DMS 273 treated with DMSO at 0.1 percent for 48 hours (cell line): ENCODE measurements at regions not wholly inside any gene's neighbourhood (a gene's known extent, or its start where the extent isn't known, plus 50 kb on each side); places are given as distances from the start of the nearest gene placed in this dataset.

Source experiments
- DNase-seq: peaks from one replicate; lab custom pipeline; 2025; lab: John Stamatoyannopoulos, UW

DNA sequence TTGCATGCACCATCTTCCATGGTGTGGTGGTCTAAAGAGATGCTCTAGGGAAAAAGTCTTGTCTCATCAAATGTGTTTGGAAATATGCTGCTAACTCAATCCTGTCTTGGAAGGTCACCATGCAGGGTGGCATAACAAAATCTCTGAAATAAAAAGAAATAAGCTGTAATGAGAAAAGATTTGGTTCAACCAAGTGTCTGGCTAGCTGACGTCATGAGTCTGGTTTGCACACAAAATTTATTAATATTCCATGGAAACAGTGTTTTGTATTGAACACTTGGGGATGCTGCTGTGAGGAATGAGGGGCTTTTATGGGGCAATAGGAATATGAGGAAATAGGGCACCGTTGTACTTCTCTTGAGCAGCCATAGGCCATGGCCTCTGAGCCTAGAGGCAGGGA, 575.7 kb upstream of the CDH5 start:
- no peak for DNase-seq

DNA sequence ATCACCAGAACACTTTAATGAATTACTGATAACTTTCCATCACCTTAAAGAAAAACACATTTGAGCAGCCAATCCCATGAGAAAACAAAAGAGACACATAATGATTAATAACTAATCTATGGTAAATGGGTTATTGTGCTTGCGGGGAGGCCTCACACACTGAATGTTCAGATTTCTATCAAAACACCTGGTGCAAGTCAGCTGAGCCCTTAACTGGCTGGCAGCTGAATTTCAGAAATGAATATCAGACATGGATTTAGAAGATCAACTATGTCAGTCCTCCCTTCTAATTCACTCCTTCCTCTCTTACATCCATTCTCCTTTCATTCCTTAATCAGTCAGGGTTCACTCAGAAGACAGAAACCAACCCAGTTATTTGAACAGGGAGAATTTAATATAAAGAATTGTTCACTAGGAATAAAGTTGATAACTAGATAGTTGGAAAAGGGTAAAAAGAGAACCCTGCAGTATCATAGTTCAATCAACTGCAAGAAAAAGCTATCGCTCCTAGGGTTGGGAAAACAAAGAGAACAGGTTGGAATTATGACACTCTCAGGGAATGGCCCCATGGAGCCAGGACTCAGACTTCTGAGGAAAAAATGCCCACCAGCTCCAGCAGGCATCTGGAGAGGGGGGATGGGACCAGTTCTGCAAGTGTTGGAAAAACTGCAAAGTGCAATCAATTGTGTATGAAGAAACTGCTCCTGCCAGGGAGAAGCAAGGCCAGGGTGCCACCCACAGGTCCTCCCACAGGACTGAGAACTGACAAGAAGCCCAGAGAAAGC, 577.1 kb upstream of the CDH5 start:
- no peak for DNase-seq

DNA sequence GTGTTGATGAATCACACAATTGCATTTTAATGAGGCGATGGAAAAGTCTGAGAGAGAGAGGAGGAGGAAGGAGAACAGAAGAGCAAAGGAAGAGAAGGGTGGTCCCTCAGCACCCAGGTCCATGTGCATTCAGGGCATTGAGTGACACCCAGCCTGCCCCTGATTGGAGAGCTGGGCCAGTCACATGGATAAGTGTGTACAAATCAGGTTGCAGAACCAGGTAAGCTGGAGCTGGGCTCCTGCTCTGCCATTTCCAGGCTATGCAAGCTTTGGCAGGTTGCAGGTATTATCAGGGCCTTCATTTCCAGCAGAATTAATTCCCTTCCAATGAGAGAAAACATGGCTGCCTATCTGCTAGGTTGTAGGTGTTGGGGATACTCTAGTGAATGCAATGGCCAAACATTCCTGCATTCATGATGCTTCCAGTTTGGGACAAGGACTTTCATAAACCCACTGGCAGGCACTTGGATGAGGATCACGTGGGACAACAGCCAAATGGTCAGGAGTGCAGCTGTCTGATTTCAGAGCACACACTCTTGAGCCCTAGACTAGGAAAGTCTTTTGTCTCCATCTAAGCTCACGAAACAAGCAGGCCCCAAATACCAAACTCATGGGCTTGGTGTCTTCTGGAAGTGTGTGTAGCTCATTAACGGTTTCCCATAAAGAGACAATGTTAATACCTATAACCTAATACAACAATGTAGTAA, 577.9 kb upstream of the CDH5 start:
- no peak for DNase-seq

DNA sequence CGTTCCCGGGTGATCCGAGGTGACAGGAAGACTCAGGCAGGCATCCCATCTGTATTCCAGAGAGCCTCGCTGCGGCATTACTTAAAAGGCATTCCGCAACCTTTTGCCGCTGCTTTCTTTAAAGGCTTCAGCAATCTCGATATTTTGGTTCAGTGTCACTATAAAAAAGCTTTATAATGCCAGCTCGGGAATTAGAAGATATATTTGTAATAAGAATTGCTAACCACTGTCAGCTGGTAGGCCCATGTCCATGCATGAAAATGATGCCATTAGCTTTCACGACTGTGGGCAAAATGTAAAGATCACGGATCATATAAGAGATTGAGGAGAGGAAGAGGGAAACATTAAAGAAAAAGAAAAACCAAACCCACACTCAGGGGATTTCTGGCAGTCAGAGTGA, 578.6 kb upstream of the CDH5 start:
- DNase-seq = no peak

DNA sequence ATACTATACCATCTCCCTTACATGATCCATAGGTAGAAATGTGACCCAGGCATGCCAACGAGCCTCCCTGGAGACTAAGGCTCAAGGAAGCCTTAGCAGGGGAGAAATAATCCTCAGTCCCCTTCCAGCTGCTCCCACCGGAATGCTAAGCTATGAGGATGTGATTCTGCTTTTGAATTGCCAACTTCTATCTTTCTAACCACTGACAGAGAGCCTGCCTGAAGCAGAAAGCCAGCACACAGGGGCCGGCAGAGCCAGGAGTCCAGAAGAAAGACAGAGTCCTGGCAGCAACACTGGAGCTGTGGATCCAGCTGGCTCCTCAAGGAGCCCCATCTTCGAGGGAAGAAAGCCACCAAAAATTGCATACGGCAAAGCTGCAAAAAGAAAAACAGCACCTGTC, 579.6 kb upstream of the CDH5 start:
- DNase-seq = no peak

DNA sequence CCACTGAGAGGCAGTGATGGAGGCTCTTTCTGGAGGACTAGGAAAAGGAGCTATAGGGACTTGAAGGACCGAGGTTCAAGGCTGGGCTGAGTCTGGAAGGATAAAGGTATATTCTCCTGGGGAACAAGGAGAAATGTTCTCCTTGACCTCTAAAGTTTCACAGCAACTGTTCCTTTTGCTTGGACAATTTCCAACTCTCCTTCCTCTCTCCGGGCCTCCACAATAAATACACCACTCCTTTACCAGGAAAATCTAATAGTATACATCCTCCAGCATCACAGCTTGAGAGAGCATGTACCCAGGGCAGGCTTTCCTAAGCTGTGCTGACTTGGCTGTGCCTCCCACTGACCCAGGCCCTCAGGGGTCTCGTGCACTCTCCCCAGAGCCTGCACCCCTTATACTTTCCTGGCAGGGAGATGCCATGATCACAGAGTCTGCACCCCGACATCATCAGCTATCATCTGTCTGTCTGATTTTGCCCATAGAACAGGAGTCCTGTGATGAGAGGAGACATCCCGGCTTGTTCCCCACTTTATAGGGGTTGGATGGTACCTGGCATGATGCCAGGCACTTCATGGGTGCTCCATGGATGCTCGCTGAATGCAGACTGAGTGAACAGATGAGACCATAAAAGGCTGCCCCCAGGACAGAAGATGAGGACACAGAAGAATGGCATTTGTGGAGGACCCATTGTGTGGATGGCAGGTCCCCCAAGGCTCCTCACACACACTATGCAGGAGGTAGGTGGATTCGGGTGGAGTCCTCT, 582.6 kb upstream of the CDH5 start:
- no peak for DNase-seq

DNA sequence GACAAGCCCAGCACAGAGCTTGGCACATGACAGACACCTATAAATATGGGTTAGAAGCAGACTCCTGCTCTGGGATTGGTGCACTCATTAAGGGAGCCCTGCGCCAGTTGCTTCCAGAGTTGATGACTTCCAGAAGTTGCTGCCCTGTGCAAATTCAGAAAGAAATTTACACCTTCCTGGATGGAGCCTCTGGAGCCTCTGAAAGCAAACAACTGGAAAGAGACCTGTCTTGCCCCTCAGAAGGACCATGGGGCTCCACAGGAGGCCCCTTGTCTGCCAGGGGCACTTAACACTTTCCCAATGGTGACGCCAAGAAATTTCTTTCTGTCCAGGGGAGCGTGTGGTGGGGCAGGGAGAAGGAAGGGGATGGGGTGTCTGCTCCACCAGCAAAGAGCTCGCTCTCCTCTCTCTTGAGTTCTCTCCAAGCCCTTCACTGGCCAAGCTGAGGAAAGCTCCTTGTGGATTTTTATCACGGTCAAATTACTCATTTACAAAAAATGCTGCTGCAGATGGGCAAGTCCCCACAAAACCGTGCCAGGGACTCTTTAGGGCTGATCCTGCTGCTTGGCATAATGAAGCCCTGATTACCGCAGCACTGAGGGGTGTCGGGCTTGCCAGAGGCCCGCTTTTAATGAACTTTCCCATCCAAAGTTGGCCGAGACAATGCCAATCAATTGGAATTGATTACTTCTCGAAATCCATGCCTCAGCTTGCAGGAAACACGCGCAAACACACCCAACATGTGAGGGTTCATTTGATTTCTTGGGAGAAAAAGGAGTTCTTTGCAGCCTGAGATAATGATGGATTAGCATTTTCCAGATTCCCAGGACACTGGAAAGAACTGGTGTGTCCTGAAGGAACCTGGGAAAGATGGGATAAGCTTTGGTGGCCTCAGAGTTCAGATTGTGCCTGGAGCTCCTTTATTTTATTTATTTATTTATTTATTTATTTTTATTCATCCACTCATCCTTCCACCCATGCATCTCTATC, 583.6 kb upstream of the CDH5 start:
- DNase-seq = no peak

DNA sequence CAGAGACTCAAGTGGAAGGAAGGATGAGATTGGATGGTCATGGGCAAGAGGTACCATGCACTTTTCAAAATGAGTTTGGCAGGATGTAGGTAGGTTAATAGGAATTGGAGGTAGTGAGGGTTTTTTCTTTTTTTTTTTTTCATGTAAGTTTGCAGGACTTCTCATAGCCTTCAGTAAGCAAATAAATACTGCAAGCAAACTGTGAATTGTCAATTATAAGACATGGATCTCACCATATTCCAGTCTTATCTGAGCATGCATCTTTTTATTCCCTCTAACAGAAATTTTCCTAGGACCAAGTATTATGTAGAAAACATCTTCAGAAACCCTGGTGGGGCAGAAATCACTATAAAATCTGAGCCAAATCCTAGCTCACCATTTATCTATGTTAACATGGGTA, 584.6 kb upstream of the CDH5 start:
- no peak for DNase-seq

DNA sequence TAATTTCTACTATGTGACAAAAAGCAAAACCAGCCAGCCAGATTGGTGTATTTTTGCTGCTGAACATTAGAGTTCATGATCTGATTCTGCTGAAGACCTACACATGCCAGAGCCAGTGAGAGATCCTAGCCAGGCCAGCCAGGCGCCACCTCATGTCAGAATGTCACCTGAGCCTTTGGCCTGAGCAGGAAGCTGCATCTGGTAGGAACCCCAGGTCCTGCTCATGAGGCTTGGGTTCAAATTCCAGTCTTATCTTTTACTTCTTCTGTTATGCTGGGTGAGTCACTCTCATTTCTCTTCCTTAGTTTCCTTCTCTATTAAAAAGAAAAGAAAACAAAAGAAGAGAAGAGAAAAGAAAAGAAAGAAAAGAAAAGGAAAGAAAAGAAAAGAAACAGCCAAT, 585.1 kb upstream of the CDH5 start:
- no peak for DNase-seq

DNA sequence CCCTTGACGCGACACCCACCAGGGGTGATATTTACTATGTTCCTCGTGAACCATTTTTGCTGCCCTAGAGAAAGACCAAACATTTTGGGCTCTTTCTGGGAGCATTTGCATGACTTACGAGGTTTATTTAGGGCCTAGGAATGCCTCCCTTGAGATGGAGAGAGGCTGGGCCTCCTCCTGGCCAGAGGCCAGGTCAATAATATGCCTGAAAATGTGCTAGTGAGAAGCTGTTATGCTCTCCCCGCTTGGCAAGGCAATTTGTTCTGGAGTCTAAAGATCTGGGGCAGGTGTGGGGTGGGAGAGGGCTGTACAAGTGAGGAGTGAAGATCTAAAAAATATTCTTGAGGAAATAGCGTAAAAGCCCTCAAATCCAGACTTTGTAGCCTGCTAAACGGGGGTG, 587.3 kb upstream of the CDH5 start:
- no peak for DNase-seq

DNA sequence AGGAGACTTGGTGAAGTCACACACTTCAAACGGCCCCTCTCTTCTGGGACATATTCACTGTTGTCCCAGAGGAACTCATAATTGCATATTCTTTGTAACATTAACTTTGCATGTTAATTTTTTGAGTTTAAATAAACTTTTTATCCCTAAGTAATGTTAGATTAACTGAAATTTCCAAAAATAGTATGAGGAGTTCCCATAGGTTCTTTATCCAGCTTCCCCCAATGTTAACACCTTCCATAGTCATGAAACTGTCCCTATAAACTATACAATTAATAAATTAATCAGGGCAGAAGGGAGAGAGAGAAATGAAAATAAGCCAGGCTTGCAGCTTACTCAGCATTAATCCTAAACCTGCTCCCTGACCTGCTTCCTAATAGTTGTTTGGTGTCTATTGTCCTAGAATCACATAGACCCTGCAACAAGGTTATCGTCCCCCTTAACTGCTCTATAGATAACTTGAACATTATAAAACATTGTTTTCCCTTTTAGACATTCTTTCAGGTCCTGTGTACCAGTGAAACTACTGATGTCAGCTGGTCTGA, 589.8 kb upstream of the CDH5 start:
- no peak for DNase-seq

DNA sequence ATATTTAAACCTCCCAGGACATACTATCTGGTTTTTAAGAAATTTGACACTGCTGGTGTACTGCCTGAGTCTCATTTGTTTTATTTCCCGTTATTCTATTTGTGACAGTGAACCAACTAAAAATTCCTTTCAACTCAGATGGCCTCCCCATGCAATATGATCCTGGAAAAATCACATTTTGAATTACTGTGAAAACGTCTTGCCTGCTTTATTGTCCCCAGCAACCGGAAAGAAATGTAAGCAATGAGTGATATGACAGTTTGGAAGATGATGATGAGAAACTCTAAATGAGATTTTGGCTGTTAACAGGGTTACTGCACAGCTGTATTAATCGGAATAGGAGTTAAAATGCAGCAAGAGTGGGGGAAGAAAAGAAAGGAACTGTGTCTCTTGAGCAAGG, 590.7 kb upstream of the CDH5 start:
- DNase-seq = no peak

DNA sequence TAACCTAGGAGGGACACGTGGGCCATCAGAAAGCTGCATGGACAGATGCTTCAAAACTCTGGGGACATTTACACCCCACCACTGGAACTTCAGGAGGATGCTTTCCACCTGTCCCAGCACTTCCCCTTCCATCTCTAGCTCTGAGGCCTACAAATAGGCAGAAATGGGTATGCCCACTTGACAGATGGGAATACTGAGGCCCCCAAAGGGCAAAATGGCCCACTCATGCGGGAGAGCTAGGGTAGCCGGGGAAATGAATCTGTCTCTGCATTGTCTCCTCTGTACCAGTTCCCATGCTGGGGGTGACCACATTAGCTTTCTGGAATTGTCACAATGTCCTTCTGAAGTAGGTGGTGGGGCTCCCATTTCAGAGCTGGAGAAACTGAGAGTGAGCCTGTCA, 592.1 kb upstream of the CDH5 start:
- DNase-seq = no peak

DNA sequence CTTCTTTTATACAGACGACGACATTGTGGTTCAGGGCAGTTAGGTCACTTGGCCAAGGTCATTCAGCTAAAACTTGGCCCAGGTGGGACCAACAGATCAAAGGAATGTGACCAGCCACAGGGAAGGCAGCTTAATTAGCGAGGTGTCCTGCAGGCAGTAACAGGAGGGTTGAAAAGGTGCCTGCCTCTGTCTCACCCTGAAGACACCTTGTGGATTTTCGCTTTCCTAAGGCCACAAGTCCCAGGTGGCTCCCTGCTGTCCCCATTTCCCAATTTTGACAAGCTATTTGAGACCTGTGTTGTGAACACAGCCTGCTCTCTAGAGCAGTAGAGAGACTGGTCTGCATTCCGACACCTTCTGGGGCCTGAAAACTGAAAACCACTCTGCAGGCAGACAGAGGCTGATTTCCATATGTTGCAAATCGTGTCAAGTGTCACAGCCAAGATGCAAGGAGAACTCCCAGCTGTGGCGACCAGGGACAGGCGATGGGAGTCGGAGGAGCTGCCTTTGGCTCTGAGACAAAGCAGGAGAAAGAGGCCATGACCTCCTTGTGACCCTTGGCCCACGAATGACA, 593.1 kb upstream of the CDH5 start:
- DNase-seq = no peak

DNA sequence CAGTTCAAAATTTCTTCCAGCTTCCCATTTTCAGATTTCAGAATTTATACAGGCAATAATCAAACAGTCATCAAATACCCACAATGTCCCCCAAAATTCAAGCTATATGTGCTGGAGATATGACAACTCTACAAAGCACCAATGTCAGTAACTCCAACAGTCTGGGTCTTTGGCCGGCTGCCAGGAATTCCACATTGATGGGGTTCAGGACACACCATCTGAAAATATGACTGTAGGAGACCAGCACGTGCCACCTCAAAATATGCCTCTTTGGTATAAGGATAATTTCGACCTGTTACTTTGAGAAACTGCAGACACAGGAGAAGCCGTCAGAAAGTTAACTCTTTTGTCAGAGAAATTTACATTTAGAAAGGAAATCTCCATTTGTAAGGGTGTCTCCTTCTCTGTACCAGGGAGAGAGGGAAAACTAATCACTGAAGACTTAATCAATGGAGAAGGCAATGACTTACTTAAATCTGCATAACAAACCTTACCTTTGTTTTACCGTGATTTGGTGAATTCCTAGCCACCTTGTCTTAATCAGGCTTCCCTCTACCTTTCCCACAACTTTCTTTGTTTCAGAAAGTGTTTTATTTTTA, 594.3 kb upstream of the CDH5 start:
- DNase-seq = no peak

DNA sequence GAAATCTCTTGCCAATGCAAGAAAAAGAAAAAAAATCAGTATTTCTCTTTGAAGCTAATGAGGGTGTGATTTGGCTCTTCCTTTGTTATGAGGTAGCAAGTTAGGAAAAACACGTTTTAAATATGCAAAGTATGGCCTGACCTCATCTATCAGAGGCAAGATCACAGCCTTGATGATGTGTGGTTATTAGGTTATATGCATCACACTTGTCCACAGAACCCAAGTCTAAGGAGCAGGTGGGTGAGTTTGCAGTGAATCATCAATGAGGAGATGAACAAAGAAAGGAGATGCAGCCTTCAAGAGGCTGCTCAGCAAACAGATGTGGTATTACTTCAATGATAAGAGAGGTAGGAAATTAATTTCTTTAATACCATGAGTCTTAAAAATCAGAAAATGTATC, 594.8 kb upstream of the CDH5 start:
- DNase-seq = no peak

DNA sequence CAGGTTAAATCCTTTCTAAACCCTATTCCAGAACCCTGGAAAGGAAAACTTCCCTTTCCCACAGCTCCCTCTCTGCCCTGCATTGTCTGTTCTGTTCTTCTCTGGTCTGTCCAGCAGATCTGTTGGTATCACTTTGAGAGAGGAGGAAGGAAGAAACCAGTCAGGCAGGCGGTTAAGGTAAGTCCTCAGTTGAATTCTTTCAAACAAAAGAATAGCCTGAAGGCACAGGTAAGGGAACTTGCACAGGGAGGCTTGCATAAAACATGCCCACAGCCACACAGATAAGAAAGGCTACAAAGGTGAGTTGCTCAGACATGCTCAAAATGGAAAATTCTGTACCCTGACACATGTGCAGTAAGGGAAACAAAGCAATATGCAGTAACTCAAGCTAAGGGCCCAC, 595.7 kb upstream of the CDH5 start:
- DNase-seq = no peak

DNA sequence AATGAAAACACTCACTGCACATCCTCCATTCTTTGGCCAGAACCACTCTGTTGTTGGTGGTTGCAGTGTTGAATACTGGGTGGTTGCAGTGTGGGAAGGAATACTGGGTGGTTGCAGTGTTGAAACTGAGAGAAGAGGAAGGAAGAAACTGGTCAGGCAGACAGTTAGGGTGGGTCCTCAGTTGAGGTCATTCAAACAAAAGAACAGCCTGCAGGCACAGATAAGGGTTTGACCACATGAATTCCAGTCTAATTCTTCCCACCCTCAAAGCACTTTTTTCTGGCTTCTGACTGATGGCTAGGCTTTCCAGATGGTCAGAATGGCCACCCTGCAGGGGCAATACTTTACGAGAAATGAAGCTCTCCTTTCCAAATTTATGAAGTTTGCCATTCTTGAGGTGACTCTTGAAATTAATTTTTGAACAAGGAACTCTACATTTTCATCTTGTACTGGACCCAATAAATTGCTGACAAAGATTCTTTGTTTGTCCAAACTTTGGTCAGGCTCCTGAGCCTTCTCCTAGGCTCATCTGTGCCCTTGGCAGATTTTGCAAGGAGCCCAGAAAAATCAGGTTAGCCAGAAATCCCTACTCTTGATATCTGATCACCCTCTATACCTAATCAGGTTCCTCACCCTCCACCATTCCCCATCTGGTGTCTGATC, 596.6 kb upstream of the CDH5 start:
- DNase-seq = no peak

DNA sequence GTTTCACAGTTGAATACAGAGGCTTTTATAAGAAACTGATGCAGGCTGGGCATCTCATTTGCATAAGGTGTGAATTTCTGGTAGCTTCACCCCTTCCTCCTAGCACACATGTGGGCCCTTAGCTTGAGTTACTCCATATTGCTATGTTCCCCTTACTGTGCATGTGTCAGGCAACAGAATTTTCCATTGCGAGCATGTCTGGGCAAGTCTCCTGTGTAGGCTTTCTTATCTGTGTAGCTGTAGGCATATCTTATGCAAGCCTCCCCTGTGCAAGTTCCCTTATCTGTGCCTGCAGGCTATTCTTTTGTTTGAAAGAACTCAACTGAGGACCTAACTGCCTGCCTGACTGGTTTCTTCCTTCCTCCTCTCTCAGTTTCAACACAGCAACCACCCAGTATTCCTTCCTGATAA, 597.4 kb upstream of the CDH5 start:
- no peak for DNase-seq

DNA sequence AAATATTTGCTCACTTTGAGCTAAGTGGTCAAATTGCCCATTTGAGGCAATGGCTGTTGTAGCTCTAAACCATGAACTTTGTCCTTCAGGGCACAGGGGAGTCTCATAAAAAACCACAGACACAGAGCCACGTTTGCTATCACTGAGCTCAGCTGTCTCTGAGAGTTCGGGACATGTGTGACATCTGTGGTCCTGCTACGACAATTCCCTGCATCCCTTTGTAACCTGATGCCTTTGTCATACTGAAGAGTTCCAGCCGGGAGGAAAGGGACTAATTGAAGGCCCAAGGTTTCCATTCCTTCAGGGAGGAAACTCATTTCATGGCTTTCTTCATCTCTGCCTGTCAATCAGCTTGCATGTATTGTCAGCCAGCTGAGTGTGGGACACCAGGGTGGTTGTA, 599.4 kb upstream of the CDH5 start:
- DNase-seq = no peak
